Lower leg skin (tissue), 3 donors: ENCODE measurements at regions not wholly inside any gene's neighbourhood (a gene's known extent, or its start where the extent isn't known, plus 50 kb on each side); places are given as distances from the start of the nearest gene placed in this dataset.

Source experiments
- CTCF ChIP-seq, 3 donors: fragments of 450-650 bp; IDR thresholded peaks; one replicate each; pipeline ENCODE4 v1.5.1; 2016; ENCODE audit warnings: antibody characterized with exemption in 3 of 3, mild to moderate bottlenecking in 3 of 3, moderate library complexity in 2 of 3
- POLR2A ChIP-seq, 2 donors: fragments of 450-650 bp; IDR thresholded peaks; one replicate each; pipeline ENCODE4 v1.6.1; 2016 to 2017; ENCODE audit warnings: antibody characterized with exemption in 2 of 2, mild to moderate bottlenecking in 1 of 2, moderate library complexity in 1 of 2

- TF ChIP-seq CTCF (IDR thresholded peaks at IDR 0.05) (no peak), POLR2A (IDR thresholded peaks at IDR 0.05) (no peak)
These were observed 119.2 kb upstream of the STT3B start for GRCh38 chr3:31413515-31413914.
